Skeletal muscle satellite cell (primary cell): ENCODE measurements at regions not wholly inside any gene's neighbourhood (a gene's known extent, or its start where the extent isn't known, plus 50 kb on each side); places are given as distances from the start of the nearest gene placed in this dataset. TPM values are rescaled to one million over a fixed set of nuclear protein-coding genes. Genes with fewer than 3 reads are reported as not detected.
"Not testable (repeated sequence)": the region's sequence is repeated elsewhere in the genome, so short reads cannot be mapped to it uniquely, and the experiment has no call there.

Source experiments
- H3K27me3 ChIP-seq: 2 replicates; pipeline ENCODE4 v1.7.0; 2013; ENCODE audit warnings: low read length; ENCODE audit not compliant: control insufficient read depth, insufficient read depth
- H3K36me3 ChIP-seq: 2 replicates; pipeline ENCODE4 v1.7.0; 2013; ENCODE audit warnings: mild to moderate bottlenecking, control low read depth, low read length; ENCODE audit not compliant: insufficient read depth
- H3K4me1 ChIP-seq: 2 replicates; pipeline ENCODE4 v1.7.0; 2013; ENCODE audit warnings: low read length; ENCODE audit not compliant: control insufficient read depth, insufficient read depth
- H3K4me2 ChIP-seq: 2 replicates; pipeline ENCODE4 v1.7.0; 2013; ENCODE audit warnings: mild to moderate bottlenecking, low read length
- H3K4me3 ChIP-seq: 2 replicates; pipeline ENCODE4 v1.7.0; 2013; ENCODE audit warnings: low read length
- H3K9ac ChIP-seq: 2 replicates; pipeline ENCODE4 v1.7.0; 2013; ENCODE audit warnings: mild to moderate bottlenecking, low read depth, low read length, moderate library complexity
- H3K9me3 ChIP-seq: replicated peaks from 2 replicates; pipeline ENCODE4 v1.7.0; 2013; ENCODE audit warnings: mild to moderate bottlenecking, control low read depth, low read length
- small RNA-seq: library from RNA; depleted of rRNA; stranded (forward); fragments of <200 nt; gene quantifications from one replicate; pipeline ENCODE3, GENCODE V24; 2012

- H3K27me3 ChIP-seq, H3K4me1 ChIP-seq, H3K9ac ChIP-seq, H3K9me3 ChIP-seq, H3K4me3 ChIP-seq, H3K4me2 ChIP-seq, H3K36me3 ChIP-seq: not testable (repeated sequence)
Observed at GRCh38 chr6:5836597-5836996, 170.1 kb downstream of the NRN1 start.

- Histone ChIP-seq H3K4me2 (no peak overlapping the region), H3K4me1 (no peaks in the 10 kb centered on the region), H3K36me3 (no peaks in the 10 kb centered on the region), H3K4me3 (no peak overlapping the region), H3K9me3 (no peaks in the 10 kb centered on the region), H3K9ac (no peak overlapping the region), H3K27me3 (no peaks in the 10 kb centered on the region)
Observed at GRCh38 chr6:5833120-5833519, 173.6 kb downstream of the NRN1 start.

GRCh38 chr6:5832668-5833067 lies 174.1 kb downstream of the NRN1 start:
- Histone ChIP-seq H3K4me1 (no peaks in the 10 kb centered on the region), H3K9me3 (no peaks in the 10 kb centered on the region), H3K36me3 (no peaks in the 10 kb centered on the region), H3K9ac (no peak overlapping the region), H3K4me2 (no peak overlapping the region), H3K27me3 (no peaks in the 10 kb centered on the region), H3K4me3 (no peak overlapping the region)

GRCh38 chr6:5831219-5831862 lies 175.4 kb downstream of the NRN1 start:
- not testable (repeated sequence) for H3K9me3 ChIP-seq, H3K27me3 ChIP-seq, H3K9ac ChIP-seq, H3K36me3 ChIP-seq, H3K4me3 ChIP-seq, H3K4me1 ChIP-seq, H3K4me2 ChIP-seq

GRCh38 chr6:5828296-5828695 lies 178.4 kb downstream of the NRN1 start:
- H3K4me2 ChIP-seq = no peak overlapping the region
- H3K4me1 ChIP-seq = no peaks in the 10 kb centered on the region
- H3K36me3 ChIP-seq = no peaks in the 10 kb centered on the region
- H3K9me3 ChIP-seq = no peaks in the 10 kb centered on the region
- no peak overlapping the region for H3K4me3 ChIP-seq
- H3K9ac ChIP-seq = no peak overlapping the region
- no peaks in the 10 kb centered on the region for H3K27me3 ChIP-seq

- no peaks in the 10 kb centered on the region for H3K9me3 ChIP-seq
- H3K4me3 ChIP-seq = no peak overlapping the region
- H3K27me3 ChIP-seq = no peaks in the 10 kb centered on the region
- H3K4me2 ChIP-seq = no peak overlapping the region
- H3K4me1 ChIP-seq = no peaks in the 10 kb centered on the region
- H3K9ac ChIP-seq = no peak overlapping the region
- H3K36me3 ChIP-seq = no peaks in the 10 kb centered on the region
Observed at GRCh38 chr6:5827056-5827904, 179.4 kb downstream of the NRN1 start.

GRCh38 chr6:5824382-5824983 lies 182.2 kb downstream of the NRN1 start:
- H3K36me3 ChIP-seq, H3K9me3 ChIP-seq, H3K4me3 ChIP-seq, H3K27me3 ChIP-seq, H3K4me1 ChIP-seq, H3K4me2 ChIP-seq, H3K9ac ChIP-seq: not testable (repeated sequence)

Small RNAs in the stretch of these regions (small RNA-seq; reads per million reads assigned to genes)
- gene RN7SL221P = not detected
